KG1 (cell line): ENCODE measurements at regions not wholly inside any gene's neighbourhood (a gene's known extent, or its start where the extent isn't known, plus 50 kb on each side); places are given as distances from the start of the nearest gene placed in this dataset.
"Not testable (repeated sequence)": the region's sequence is repeated elsewhere in the genome, so short reads cannot be mapped to it uniquely, and the experiment has no call there.

ENCODE experiments used
- DNase-seq: peaks from one replicate; lab custom pipeline; 2025; lab: John Stamatoyannopoulos, UW

- no peak for DNase-seq
These were observed 1289.0 kb downstream of the SLITRK1 start for GRCh38 chr13:82593239-82593638.

GRCh38 chr13:82571653-82572052 lies 1310.6 kb downstream of the SLITRK1 start:
- no peak for DNase-seq

- no peak for DNase-seq
These were observed 1312.7 kb downstream of the SLITRK1 start for GRCh38 chr13:82569581-82569980.

GRCh38 chr13:82566864-82567263 lies 1315.4 kb downstream of the SLITRK1 start:
- DNase-seq, result no peak

- DNase-seq, result no peak
These were observed 1317.1 kb downstream of the SLITRK1 start for GRCh38 chr13:82565201-82565600.

GRCh38 chr13:82560889-82561288 lies 1321.4 kb downstream of the SLITRK1 start:
- DNase-seq, result no peak

- DNase-seq, result no peak
These were observed 1359.4 kb downstream of the SLITRK1 start for GRCh38 chr13:82522872-82523271.

GRCh38 chr13:82506805-82507414 lies 1375.4 kb downstream of the SLITRK1 start:
- DNase-seq, result peak; percentile 11

GRCh38 chr13:82501834-82502233 lies 1380.4 kb downstream of the SLITRK1 start:
- DNase-seq, result no peak

- no peak for DNase-seq
These were observed 1401.9 kb downstream of the SLITRK1 start for GRCh38 chr13:82480415-82480814.

- no peak for DNase-seq
These were observed 1404.8 kb downstream of the SLITRK1 start for GRCh38 chr13:82477436-82477835.

- DNase-seq, result no peak
These were observed 1414.6 kb downstream of the SLITRK1 start for GRCh38 chr13:82467626-82468025.

- not testable (repeated sequence) for DNase-seq
These were observed 1422.7 kb downstream of the SLITRK1 start for GRCh38 chr13:82459575-82459974.

GRCh38 chr13:82458169-82458568 lies 1424.1 kb downstream of the SLITRK1 start:
- DNase-seq, result no peak

- DNase-seq, result not testable (repeated sequence)
These were observed 1424.7 kb downstream of the SLITRK1 start for GRCh38 chr13:82457548-82457947.

- no peak for DNase-seq
These were observed 1434.7 kb downstream of the SLITRK1 start for GRCh38 chr13:82447416-82448077.

- no peak for DNase-seq
These were observed 1442.9 kb downstream of the SLITRK1 start for GRCh38 chr13:82439159-82439904.

- no peak for DNase-seq
These were observed 1444.0 kb downstream of the SLITRK1 start for GRCh38 chr13:82438320-82438719.

- no peak for DNase-seq
These were observed 1446.1 kb downstream of the SLITRK1 start for GRCh38 chr13:82436099-82436585.

GRCh38 chr13:82432949-82433348 lies 1449.3 kb downstream of the SLITRK1 start:
- DNase-seq, result no peak

- no peak for DNase-seq
These were observed 1469.5 kb downstream of the SLITRK1 start for GRCh38 chr13:82412749-82413148.

GRCh38 chr13:82407321-82407720 lies 1475.0 kb downstream of the SLITRK1 start:
- DNase-seq, result no peak

GRCh38 chr13:82374719-82375118 lies 1507.6 kb downstream of the SLITRK1 start:
- no peak for DNase-seq
